AG09309 (cell line): ENCODE measurements at regions not wholly inside any gene's neighbourhood (a gene's known extent, or its start where the extent isn't known, plus 50 kb on each side); places are given as distances from the start of the nearest gene placed in this dataset.

Experiments used
- DNase-seq: peaks from one replicate; pipeline ENCODE4 v3.0.0-alpha.2; 2010; ENCODE audit warnings: low read depth
- H3K4me3 ChIP-seq: 2 replicates; pipeline ENCODE4 v1.5.1; 2011; ENCODE audit warnings: mild to moderate bottlenecking, low read depth, low read length, moderate library complexity; ENCODE audit not compliant: control insufficient read depth
- CTCF ChIP-seq: IDR thresholded peaks from 2 replicates; pipeline ENCODE4 v1.5.1; 2011; ENCODE audit warnings: mild to moderate bottlenecking, low read depth, low read length, inconsistent platforms; ENCODE audit not compliant: insufficient read depth, control insufficient read depth; ENCODE audit errors: missing control alignments

- DNase-seq = no peak
- no peak overlapping the region for H3K4me3 ChIP-seq
- TF ChIP-seq CTCF = no peak
Measured at GRCh38 chr15:31237043-31237324, 89.7 kb upstream of the KLF13 start.

GRCh38 chr15:31238906-31239305 is 87.7 kb upstream of the KLF13 start:
- TF ChIP-seq CTCF = no peak
- DNase-seq = no peak
- no peak overlapping the region for H3K4me3 ChIP-seq

GRCh38 chr15:31239409-31239808 is 87.2 kb upstream of the KLF13 start:
- TF ChIP-seq CTCF = no peak
- DNase-seq = no peak
- H3K4me3 ChIP-seq = no peak overlapping the region

GRCh38 chr15:31241888-31242522 is 84.6 kb upstream of the KLF13 start:
- H3K4me3 ChIP-seq = no peak overlapping the region
- no peak for TF ChIP-seq CTCF
- DNase-seq = no peak

- TF ChIP-seq CTCF = no peak
- H3K4me3 ChIP-seq = no peak overlapping the region
Measured at GRCh38 chr15:31243895-31244294, 82.7 kb upstream of the KLF13 start.

GRCh38 chr15:31245135-31245689 is 81.4 kb upstream of the KLF13 start:
- DNase-seq = no peak
- TF ChIP-seq CTCF = no peak
- H3K4me3 ChIP-seq = no peak overlapping the region

More at GRCh38 chr15:31243895-31244294, 82.7 kb upstream of the KLF13 start:
- no peak for DNase-seq
